ENCODE measurements at regions not wholly inside any gene's neighbourhood (a gene's known extent, or its start where the extent isn't known, plus 50 kb on each side); places are given as distances from the start of the nearest gene placed in this dataset.

- Histone ChIP-seq H3K27ac (no peak overlapping the region), H3K9me3 (no peaks in the 10 kb centered on the region), H3K27me3 (no peaks in the 10 kb centered on the region), H3K4me1 (peaks cover 0 to 19% (median 10%) of the 10 kb centered on the region in 12 donors), H3K36me3 (no peaks in the 10 kb centered on the region), H3K4me3 (no peak overlapping the region)
- TF ChIP-seq, protein P1, sequence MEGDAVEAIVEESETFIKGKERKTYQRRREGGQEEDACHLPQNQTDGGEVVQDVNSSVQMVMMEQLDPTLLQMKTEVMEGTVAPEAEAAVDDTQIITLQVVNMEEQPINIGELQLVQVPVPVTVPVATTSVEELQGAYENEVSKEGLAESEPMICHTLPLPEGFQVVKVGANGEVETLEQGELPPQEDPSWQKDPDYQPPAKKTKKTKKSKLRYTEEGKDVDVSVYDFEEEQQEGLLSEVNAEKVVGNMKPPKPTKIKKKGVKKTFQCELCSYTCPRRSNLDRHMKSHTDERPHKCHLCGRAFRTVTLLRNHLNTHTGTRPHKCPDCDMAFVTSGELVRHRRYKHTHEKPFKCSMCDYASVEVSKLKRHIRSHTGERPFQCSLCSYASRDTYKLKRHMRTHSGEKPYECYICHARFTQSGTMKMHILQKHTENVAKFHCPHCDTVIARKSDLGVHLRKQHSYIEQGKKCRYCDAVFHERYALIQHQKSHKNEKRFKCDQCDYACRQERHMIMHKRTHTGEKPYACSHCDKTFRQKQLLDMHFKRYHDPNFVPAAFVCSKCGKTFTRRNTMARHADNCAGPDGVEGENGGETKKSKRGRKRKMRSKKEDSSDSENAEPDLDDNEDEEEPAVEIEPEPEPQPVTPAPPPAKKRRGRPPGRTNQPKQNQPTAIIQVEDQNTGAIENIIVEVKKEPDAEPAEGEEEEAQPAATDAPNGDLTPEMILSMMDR (IDR thresholded peaks at IDR 0.05): no peak
- no peak for DNase-seq
- intact Hi-C loops (cut with DNase I): loop anchor here in 1 of 10 donors (10.0 kb wide), 1 partner anchor 113 kb away; no protein-coding TSS in a partner anchor
- ATAC-seq: no peak
- 87 to 89% (median 88%) methylated on average over 16 of the region's 16 CpGs for WGBS, 4 donors
Measured at GRCh38 chr17:77611791-77612502, 346.6 kb upstream of the TNRC6C start.

DNA sequence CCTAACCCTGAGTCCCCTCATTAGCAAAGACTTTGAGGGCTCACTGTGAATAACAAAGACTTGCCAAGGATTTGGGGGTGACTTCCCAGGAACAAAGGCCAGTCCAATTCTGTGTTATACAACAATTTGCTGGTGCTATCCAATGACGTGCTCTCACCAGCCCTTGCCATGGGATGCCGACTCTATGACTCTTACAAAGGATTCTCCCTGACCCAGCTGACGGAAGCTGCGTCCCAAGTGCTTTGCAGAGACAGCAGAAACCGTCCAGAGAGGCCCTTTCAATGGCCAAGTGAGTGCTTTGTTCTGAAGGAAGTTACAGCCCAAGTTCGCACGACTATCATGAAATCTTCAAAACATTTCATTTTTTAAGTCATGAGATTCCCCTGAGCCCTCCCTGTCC is 345.3 kb upstream of the TNRC6C start:
- H3K27me3 ChIP-seq: no peaks in the 10 kb centered on the region
- ATAC-seq (no peak), DNase-seq (no peak)
- intact Hi-C loops (cut with DNase I): loop anchor here in 1 of 10 donors (10.0 kb wide), 1 partner anchor 112 kb away; no protein-coding TSS in a partner anchor
- WGBS, 4 donors: 70 to 78% (median 75%) methylated on average over 7 of the region's 7 CpGs
- H3K27ac ChIP-seq: no peak overlapping the region
- no peak for TF ChIP-seq POLR2A (IDR thresholded peaks at IDR 0.05)
- TF ChIP-seq, protein P1 (IDR thresholded peaks at IDR 0.05): no peak
- H3K9me3 ChIP-seq: no peaks in the 10 kb centered on the region
- H3K36me3 ChIP-seq: no peaks in the 10 kb centered on the region
- H3K4me1 ChIP-seq: peaks cover 0 to 19% (median 10%) of the 10 kb centered on the region in 12 donors
- H3K4me3 ChIP-seq: no peak overlapping the region

- Histone ChIP-seq H3K4me1 (peaks cover 0 to 19% (median 10%) of the 10 kb centered on the region in 12 donors), H3K27ac (no peak overlapping the region), H3K9me3 (no peaks in the 10 kb centered on the region), H3K36me3 (no peaks in the 10 kb centered on the region), H3K4me3 (no peak overlapping the region), H3K27me3 (no peaks in the 10 kb centered on the region)
- 88 to 90% (median 88%) methylated on average over 8 of the region's 8 CpGs for WGBS, 4 donors
- TF ChIP-seq, protein P1 (IDR thresholded peaks at IDR 0.05): no peak
- no peak for TF ChIP-seq POLR2A (IDR thresholded peaks at IDR 0.05)
- intact Hi-C loops (cut with DNase I): loop anchor here in 1 of 10 donors (10.0 kb wide), 1 partner anchor 111 kb away; no protein-coding TSS in a partner anchor
- DNase-seq (no peak), ATAC-seq (no peak)
Measured at GRCh38 chr17:77613627-77614026, 344.9 kb upstream of the TNRC6C start.

DNA sequence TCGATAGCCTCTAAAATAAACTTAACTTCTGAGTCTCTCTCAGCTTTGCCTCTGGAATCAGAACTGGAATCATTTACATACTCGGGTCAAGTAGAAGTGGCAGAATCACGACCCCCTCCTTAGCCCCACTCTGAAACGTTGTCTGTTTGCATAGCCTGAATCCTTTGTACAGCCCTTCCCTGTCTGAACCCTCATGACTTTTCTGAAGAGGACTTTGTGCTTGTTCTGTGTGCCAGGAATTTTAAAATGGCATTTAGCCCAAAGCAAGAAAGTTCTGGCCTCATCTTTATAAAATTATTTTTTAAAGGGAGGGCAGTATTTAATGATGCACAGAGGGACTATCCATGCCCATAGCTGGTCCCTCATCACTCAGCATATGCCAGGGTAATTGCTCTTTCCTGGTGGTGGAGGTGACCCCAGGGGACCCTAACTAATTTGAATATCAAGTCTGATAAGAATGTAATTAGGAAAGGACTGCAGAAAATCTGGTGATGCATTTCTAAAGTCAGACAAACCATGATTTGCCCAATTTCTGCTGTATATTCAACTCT is 342.7 kb upstream of the TNRC6C start:
- peak in 1 of 4 donors; percentile 36 for ATAC-seq
- Histone ChIP-seq H3K27me3 (no peaks in the 10 kb centered on the region), H3K27ac (no peak overlapping the region), H3K4me3 (no peak overlapping the region), H3K9me3 (no peaks in the 10 kb centered on the region), H3K4me1 (peaks cover 0 to 15% (median 6%) of the 10 kb centered on the region in 12 donors), H3K36me3 (no peaks in the 10 kb centered on the region)
- DNase-seq: no peak
- intact Hi-C loops (cut with DNase I): loop anchor here in 1 of 10 donors (10.0 kb wide), 1 partner anchor 109 kb away; no protein-coding TSS in a partner anchor
- WGBS, 4 donors: 25 to 39% (median 35%) methylated on average over 4 of the region's 4 CpGs
- TF ChIP-seq, protein P1 (IDR thresholded peaks at IDR 0.05): no peak
